ENCODE measurements at regions not wholly inside any gene's neighbourhood (a gene's known extent, or its start where the extent isn't known, plus 50 kb on each side); places are given as distances from the start of the nearest gene placed in this dataset.

DNA sequence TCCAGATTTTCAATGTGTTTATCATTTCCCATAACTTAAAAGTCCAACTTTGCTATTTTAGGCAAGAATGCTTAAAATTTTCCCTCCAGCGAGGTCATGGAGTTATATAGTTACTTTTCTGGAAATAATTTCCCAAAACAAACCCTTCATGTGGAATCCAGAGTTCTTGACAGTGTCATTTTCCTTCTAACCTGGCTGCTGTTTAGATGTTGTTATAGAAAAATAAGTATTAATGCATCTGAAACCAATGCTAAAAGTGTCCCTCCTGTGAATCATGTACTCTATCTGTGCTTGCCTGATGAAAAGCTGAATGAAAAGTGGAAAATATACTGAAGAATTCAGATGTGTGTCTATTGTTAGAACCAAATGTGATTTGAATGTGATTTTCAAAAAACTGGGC is 245.3 kb upstream of the HSF2 start:
- RAD21 ChIA-PET (ENCODE audit: unreplicated experiment): no interaction called here
- Histone ChIP-seq H3K4me2 (ENCODE audit: control insufficient read depth, insufficient read depth) (no peak overlapping the region), H3K27ac (ENCODE audit: control insufficient read depth, insufficient read depth) (no peak overlapping the region), H3K79me2 (ENCODE audit: control insufficient read depth, insufficient read depth, low read length) (no peaks in the 10 kb centered on the region), H3K27me3 (replicated peaks in 1 of 2; ENCODE audit: control insufficient read depth in 2 of 2, insufficient read depth in 2 of 2, low read length in 1 of 2) (no peaks in the 10 kb centered on the region), H3K4me1 (ENCODE audit: control insufficient read depth, insufficient read depth, low read length) (no peaks in the 10 kb centered on the region), H3K4me3 (no peak overlapping the region), H3K36me3 (ENCODE audit: control insufficient read depth in 2 of 2, insufficient read depth in 2 of 2, low read length in 1 of 2) (no peaks in the 10 kb centered on the region), H3K9me3 (replicated peaks; ENCODE audit: control insufficient read depth, insufficient read depth, low read length) (no peaks in the 10 kb centered on the region), H2AFZ (ENCODE audit: control insufficient read depth, low read depth, low read length) (no peak overlapping the region), H3K9ac (ENCODE audit: control insufficient read depth, insufficient read depth, low read length) (no peak overlapping the region), H4K20me1 (ENCODE audit: control insufficient read depth, insufficient read depth) (no peaks in the 10 kb centered on the region)
- no TSS peak for BruUV-seq (replicated peaks)
- intact Hi-C loops (cut with micrococcal nuclease; ENCODE audit: unreplicated experiment): no loop called here
- SMC1A ChIA-PET (ENCODE audit: uncharacterized antibody, unreplicated experiment): no interaction called here
- ATAC-seq (no peak), DNase-seq (ENCODE audit: low read depth, low spot score) (no peak), FAIRE-seq (no peak)
- in situ Hi-C loops (cut with MboI): no loop called here
- WGBS (ENCODE audit: insufficient coverage, insufficient replicate concordance, low lambda C conversion rate, missing lambda C conversion rate): 0% methylated on average over 1 of the region's 1 CpG
- POLR2A ChIA-PET: no interaction called here
- CTCF ChIA-PET: no interaction called here
- TF ChIP-seq JUNB (IDR thresholded peaks at IDR 0.05) (no peak), MEF2A (IDR thresholded peaks at IDR 0.05; ENCODE audit: insufficient read depth, low read depth, low read length) (no peak), BHLHE40 (IDR thresholded peaks at IDR 0.05; ENCODE audit: borderline replicate concordance in 1 of 2, low read depth in 2 of 2, low read length in 1 of 2) (no peak), RELA (IDR thresholded peaks at IDR 0.05; ENCODE audit: borderline replicate concordance, partially characterized antibody) (no peak), TCF12 (IDR thresholded peaks at IDR 0.05; ENCODE audit: low read depth, low read length) (no peak), TCF3 (IDR thresholded peaks at IDR 0.05; ENCODE audit: borderline replicate concordance, insufficient read depth, low read depth, low read length) (no peak), RBBP5 (conservative IDR thresholded peaks at IDR 0.05) (no peak), JUND (IDR thresholded peaks at IDR 0.05; ENCODE audit: low read depth, low read length) (no peak), HDAC6 (IDR thresholded peaks at IDR 0.05; ENCODE audit: unreplicated experiment) (no peak), SMAD1 (IDR thresholded peaks at IDR 0.05; ENCODE audit: low read depth, partially characterized antibody) (no peak), BACH1 (IDR thresholded peaks at IDR 0.05; ENCODE audit: borderline replicate concordance) (no peak), ZNF384 (IDR thresholded peaks at IDR 0.05; ENCODE audit: borderline replicate concordance, low read depth, low read length) (no peak), GATAD2B (conservative IDR thresholded peaks at IDR 0.05; ENCODE audit: low read depth) (no peak), NR2C2 (IDR thresholded peaks at IDR 0.05; ENCODE audit: borderline replicate concordance, control insufficient read depth, insufficient read length, low read depth) (no peak), SUPT20H (IDR thresholded peaks at IDR 0.05; ENCODE audit: borderline replicate concordance, control insufficient read depth, low read depth, low read length) (no peak)
- TF ChIP-seq, protein P1, sequence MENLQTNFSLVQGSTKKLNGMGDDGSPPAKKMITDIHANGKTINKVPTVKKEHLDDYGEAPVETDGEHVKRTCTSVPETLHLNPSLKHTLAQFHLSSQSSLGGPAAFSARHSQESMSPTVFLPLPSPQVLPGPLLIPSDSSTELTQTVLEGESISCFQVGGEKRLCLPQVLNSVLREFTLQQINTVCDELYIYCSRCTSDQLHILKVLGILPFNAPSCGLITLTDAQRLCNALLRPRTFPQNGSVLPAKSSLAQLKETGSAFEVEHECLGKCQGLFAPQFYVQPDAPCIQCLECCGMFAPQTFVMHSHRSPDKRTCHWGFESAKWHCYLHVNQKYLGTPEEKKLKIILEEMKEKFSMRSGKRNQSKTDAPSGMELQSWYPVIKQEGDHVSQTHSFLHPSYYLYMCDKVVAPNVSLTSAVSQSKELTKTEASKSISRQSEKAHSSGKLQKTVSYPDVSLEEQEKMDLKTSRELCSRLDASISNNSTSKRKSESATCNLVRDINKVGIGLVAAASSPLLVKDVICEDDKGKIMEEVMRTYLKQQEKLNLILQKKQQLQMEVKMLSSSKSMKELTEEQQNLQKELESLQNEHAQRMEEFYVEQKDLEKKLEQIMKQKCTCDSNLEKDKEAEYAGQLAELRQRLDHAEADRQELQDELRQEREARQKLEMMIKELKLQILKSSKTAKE (IDR thresholded peaks at IDR 0.05; ENCODE audit: low read depth, poor library complexity, severe bottlenecking): no peak
- TF ChIP-seq, protein P2, sequence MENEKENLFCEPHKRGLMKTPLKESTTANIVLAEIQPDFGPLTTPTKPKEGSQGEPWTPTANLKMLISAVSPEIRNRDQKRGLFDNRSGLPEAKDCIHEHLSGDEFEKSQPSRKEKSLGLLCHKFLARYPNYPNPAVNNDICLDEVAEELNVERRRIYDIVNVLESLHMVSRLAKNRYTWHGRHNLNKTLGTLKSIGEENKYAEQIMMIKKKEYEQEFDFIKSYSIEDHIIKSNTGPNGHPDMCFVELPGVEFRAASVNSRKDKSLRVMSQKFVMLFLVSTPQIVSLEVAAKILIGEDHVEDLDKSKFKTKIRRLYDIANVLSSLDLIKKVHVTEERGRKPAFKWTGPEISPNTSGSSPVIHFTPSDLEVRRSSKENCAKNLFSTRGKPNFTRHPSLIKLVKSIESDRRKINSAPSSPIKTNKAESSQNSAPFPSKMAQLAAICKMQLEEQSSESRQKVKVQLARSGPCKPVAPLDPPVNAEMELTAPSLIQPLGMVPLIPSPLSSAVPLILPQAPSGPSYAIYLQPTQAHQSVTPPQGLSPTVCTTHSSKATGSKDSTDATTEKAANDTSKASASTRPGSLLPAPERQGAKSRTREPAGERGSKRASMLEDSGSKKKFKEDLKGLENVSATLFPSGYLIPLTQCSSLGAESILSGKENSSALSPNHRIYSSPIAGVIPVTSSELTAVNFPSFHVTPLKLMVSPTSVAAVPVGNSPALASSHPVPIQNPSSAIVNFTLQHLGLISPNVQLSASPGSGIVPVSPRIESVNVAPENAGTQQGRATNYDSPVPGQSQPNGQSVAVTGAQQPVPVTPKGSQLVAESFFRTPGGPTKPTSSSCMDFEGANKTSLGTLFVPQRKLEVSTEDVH (IDR thresholded peaks at IDR 0.05; ENCODE audit: low read depth, partially characterized antibody): no peak
- TF ChIP-seq, protein P3, sequence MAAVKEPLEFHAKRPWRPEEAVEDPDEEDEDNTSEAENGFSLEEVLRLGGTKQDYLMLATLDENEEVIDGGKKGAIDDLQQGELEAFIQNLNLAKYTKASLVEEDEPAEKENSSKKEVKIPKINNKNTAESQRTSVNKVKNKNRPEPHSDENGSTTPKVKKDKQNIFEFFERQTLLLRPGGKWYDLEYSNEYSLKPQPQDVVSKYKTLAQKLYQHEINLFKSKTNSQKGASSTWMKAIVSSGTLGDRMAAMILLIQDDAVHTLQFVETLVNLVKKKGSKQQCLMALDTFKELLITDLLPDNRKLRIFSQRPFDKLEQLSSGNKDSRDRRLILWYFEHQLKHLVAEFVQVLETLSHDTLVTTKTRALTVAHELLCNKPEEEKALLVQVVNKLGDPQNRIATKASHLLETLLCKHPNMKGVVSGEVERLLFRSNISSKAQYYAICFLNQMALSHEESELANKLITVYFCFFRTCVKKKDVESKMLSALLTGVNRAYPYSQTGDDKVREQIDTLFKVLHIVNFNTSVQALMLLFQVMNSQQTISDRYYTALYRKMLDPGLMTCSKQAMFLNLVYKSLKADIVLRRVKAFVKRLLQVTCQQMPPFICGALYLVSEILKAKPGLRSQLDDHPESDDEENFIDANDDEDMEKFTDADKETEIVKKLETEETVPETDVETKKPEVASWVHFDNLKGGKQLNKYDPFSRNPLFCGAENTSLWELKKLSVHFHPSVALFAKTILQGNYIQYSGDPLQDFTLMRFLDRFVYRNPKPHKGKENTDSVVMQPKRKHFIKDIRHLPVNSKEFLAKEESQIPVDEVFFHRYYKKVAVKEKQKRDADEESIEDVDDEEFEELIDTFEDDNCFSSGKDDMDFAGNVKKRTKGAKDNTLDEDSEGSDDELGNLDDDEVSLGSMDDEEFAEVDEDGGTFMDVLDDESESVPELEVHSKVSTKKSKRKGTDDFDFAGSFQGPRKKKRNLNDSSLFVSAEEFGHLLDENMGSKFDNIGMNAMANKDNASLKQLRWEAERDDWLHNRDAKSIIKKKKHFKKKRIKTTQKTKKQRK (IDR thresholded peaks at IDR 0.05; ENCODE audit: low read depth, low read length): no peak

Data from GM12878 (cell line).